ENCODE measurements at regions not wholly inside any gene's neighbourhood (a gene's known extent, or its start where the extent isn't known, plus 50 kb on each side); places are given as distances from the start of the nearest gene placed in this dataset.
"Not testable (repeated sequence)": the region's sequence is repeated elsewhere in the genome, so short reads cannot be mapped to it uniquely, and the experiment has no call there.

- H3K9ac ChIP-seq (ENCODE audit: low read depth, low read length, poor library complexity); H3K36me3 ChIP-seq (replicated peaks in 1 of 2; ENCODE audit: control insufficient read depth in 2 of 2, insufficient read depth in 2 of 2, low read length in 2 of 2); H2BK120ac ChIP-seq (ENCODE audit: low read depth, low read length); H3K4me2 ChIP-seq (ENCODE audit: insufficient read depth, low read length, poor library complexity, severe bottlenecking); H2AFZ ChIP-seq (ENCODE audit: low read length); DNase-seq (ENCODE audit: low spot score); H3K4me3 ChIP-seq (ENCODE audit: low read length in 2 of 2); H3K79me1 ChIP-seq (ENCODE audit: low read depth, low read length); H4K8ac ChIP-seq (ENCODE audit: low read depth, low read length); H3K9me3 ChIP-seq (replicated peaks in 1 of 2; ENCODE audit: control insufficient read depth in 2 of 2, insufficient read depth in 1 of 2, low read depth in 1 of 2, low read length in 2 of 2); H2BK15ac ChIP-seq (ENCODE audit: low read length); H3K23ac ChIP-seq (ENCODE audit: low read depth, low read length, poor library complexity); H3K27me3 ChIP-seq (ENCODE audit: control insufficient read depth in 3 of 3, insufficient read depth in 3 of 3, low read depth in 1 of 3, low read length in 3 of 3); H3K4me1 ChIP-seq (ENCODE audit: control insufficient read depth in 2 of 2, insufficient read depth in 1 of 2, low read depth in 1 of 2, low read length in 2 of 2); H4K91ac ChIP-seq (ENCODE audit: low read depth, low read length, poor library complexity); H3K18ac ChIP-seq (ENCODE audit: low read length); H3K14ac ChIP-seq (ENCODE audit: low read length); H2AK5ac ChIP-seq (ENCODE audit: low read depth, low read length); H3K4ac ChIP-seq (ENCODE audit: low read length); H2BK5ac ChIP-seq (ENCODE audit: low read length); H3K27ac ChIP-seq (replicated peaks; ENCODE audit: low read length); H2BK12ac ChIP-seq (ENCODE audit: low read length): not testable (repeated sequence)
- WGBS, 2 donors (ENCODE audit: extremely low coverage in 2 of 2, insufficient read length in 2 of 2, insufficient replicate concordance in 1 of 2), result no CpG with 5 or more reads among the region's 1 CpG
These were observed 97.7 kb downstream of the TSN start for GRCh38 chr2:121853149-121853548.

GRCh38 chr2:121855510-121855909, 100.1 kb downstream of the TSN start:
- H3K36me3 ChIP-seq (replicated peaks in 1 of 2; ENCODE audit: control insufficient read depth in 2 of 2, insufficient read depth in 2 of 2, low read length in 2 of 2), result no peaks in the 10 kb centered on the region
- no peak overlapping the region for H3K27ac ChIP-seq (replicated peaks; ENCODE audit: low read length)
- H3K23ac ChIP-seq (ENCODE audit: low read depth, low read length, poor library complexity), result no peak overlapping the region
- no peak overlapping the region for H3K9ac ChIP-seq (ENCODE audit: low read depth, low read length, poor library complexity)
- no peak overlapping the region for H2BK120ac ChIP-seq (ENCODE audit: low read depth, low read length)
- H4K8ac ChIP-seq (ENCODE audit: low read depth, low read length), result no peak overlapping the region
- no peak overlapping the region for H2BK5ac ChIP-seq (ENCODE audit: low read length)
- peaks cover 0 to 2% (median 0%) of the 10 kb centered on the region in 3 experiments for H3K27me3 ChIP-seq (ENCODE audit: control insufficient read depth in 3 of 3, insufficient read depth in 3 of 3, low read depth in 1 of 3, low read length in 3 of 3)
- H3K4me3 ChIP-seq (ENCODE audit: low read length in 2 of 2), result no peak overlapping the region
- H3K79me1 ChIP-seq (ENCODE audit: low read depth, low read length), result no peaks in the 10 kb centered on the region
- WGBS, 2 donors (ENCODE audit: extremely low coverage in 2 of 2, insufficient read length in 2 of 2, insufficient replicate concordance in 1 of 2), result no CpG with 5 or more reads among the region's 4 CpGs
- H3K18ac ChIP-seq (ENCODE audit: low read length), result no peak overlapping the region
- H3K4ac ChIP-seq (ENCODE audit: low read length), result no peak overlapping the region
- H3K9me3 ChIP-seq (replicated peaks in 1 of 2; ENCODE audit: control insufficient read depth in 2 of 2, insufficient read depth in 1 of 2, low read depth in 1 of 2, low read length in 2 of 2), result no peaks in the 10 kb centered on the region
- no peak overlapping the region for H2BK15ac ChIP-seq (ENCODE audit: low read length)
- no peak overlapping the region for H2BK12ac ChIP-seq (ENCODE audit: low read length)
- H2AFZ ChIP-seq (ENCODE audit: low read length), result no peak overlapping the region
- H4K91ac ChIP-seq (ENCODE audit: low read depth, low read length, poor library complexity), result no peak overlapping the region
- H2AK5ac ChIP-seq (ENCODE audit: low read depth, low read length), result no peak overlapping the region
- H3K4me1 ChIP-seq (ENCODE audit: control insufficient read depth in 2 of 2, insufficient read depth in 1 of 2, low read depth in 1 of 2, low read length in 2 of 2), result peaks cover 0 to 2% of the 10 kb centered on the region in 2 donors
- DNase-seq (ENCODE audit: low spot score), result no peak
- H3K4me2 ChIP-seq (ENCODE audit: insufficient read depth, low read length, poor library complexity, severe bottlenecking), result no peak overlapping the region
- no peak overlapping the region for H3K14ac ChIP-seq (ENCODE audit: low read length)

- H4K8ac ChIP-seq (ENCODE audit: low read depth, low read length), result no peak overlapping the region
- no peak overlapping the region for H2BK5ac ChIP-seq (ENCODE audit: low read length)
- H2AFZ ChIP-seq (ENCODE audit: low read length), result no peak overlapping the region
- H3K14ac ChIP-seq (ENCODE audit: low read length), result no peak overlapping the region
- no peak overlapping the region for H3K18ac ChIP-seq (ENCODE audit: low read length)
- no peak overlapping the region for H3K9ac ChIP-seq (ENCODE audit: low read depth, low read length, poor library complexity)
- H3K36me3 ChIP-seq (replicated peaks in 1 of 2; ENCODE audit: control insufficient read depth in 2 of 2, insufficient read depth in 2 of 2, low read length in 2 of 2), result no peaks in the 10 kb centered on the region
- H3K4me2 ChIP-seq (ENCODE audit: insufficient read depth, low read length, poor library complexity, severe bottlenecking), result no peak overlapping the region
- H4K91ac ChIP-seq (ENCODE audit: low read depth, low read length, poor library complexity), result no peak overlapping the region
- no peak overlapping the region for H3K4ac ChIP-seq (ENCODE audit: low read length)
- no peak overlapping the region for H3K23ac ChIP-seq (ENCODE audit: low read depth, low read length, poor library complexity)
- no peak overlapping the region for H3K27ac ChIP-seq (replicated peaks; ENCODE audit: low read length)
- DNase-seq (ENCODE audit: low spot score), result no peak
- H3K9me3 ChIP-seq (replicated peaks in 1 of 2; ENCODE audit: control insufficient read depth in 2 of 2, insufficient read depth in 1 of 2, low read depth in 1 of 2, low read length in 2 of 2), result no peaks in the 10 kb centered on the region
- H2BK15ac ChIP-seq (ENCODE audit: low read length), result no peak overlapping the region
- H2BK12ac ChIP-seq (ENCODE audit: low read length), result no peak overlapping the region
- H3K4me3 ChIP-seq (ENCODE audit: low read length in 2 of 2), result no peak overlapping the region
- no peaks in the 10 kb centered on the region for H3K79me1 ChIP-seq (ENCODE audit: low read depth, low read length)
- H3K27me3 ChIP-seq (ENCODE audit: control insufficient read depth in 3 of 3, insufficient read depth in 3 of 3, low read depth in 1 of 3, low read length in 3 of 3), result peaks cover 0 to 2% (median 0%) of the 10 kb centered on the region in 3 experiments
- H2AK5ac ChIP-seq (ENCODE audit: low read depth, low read length), result no peak overlapping the region
- no CpG with 5 or more reads among the region's 3 CpGs for WGBS, 2 donors (ENCODE audit: extremely low coverage in 2 of 2, insufficient read length in 2 of 2, insufficient replicate concordance in 1 of 2)
- peaks cover 0 to 2% of the 10 kb centered on the region in 2 donors for H3K4me1 ChIP-seq (ENCODE audit: control insufficient read depth in 2 of 2, insufficient read depth in 1 of 2, low read depth in 1 of 2, low read length in 2 of 2)
- no peak overlapping the region for H2BK120ac ChIP-seq (ENCODE audit: low read depth, low read length)
These were observed 100.9 kb downstream of the TSN start for GRCh38 chr2:121856360-121856759.

GRCh38 chr2:121858369-121858768, 102.9 kb downstream of the TSN start:
- H3K14ac ChIP-seq (ENCODE audit: low read length), result no peak overlapping the region
- DNase-seq (ENCODE audit: low spot score), result no peak
- no peaks in the 10 kb centered on the region for H3K36me3 ChIP-seq (replicated peaks in 1 of 2; ENCODE audit: control insufficient read depth in 2 of 2, insufficient read depth in 2 of 2, low read length in 2 of 2)
- peaks cover 0 to 2% of the 10 kb centered on the region in 2 donors for H3K4me1 ChIP-seq (ENCODE audit: control insufficient read depth in 2 of 2, insufficient read depth in 1 of 2, low read depth in 1 of 2, low read length in 2 of 2)
- H2BK120ac ChIP-seq (ENCODE audit: low read depth, low read length), result no peak overlapping the region
- H3K9me3 ChIP-seq (replicated peaks in 1 of 2; ENCODE audit: control insufficient read depth in 2 of 2, insufficient read depth in 1 of 2, low read depth in 1 of 2, low read length in 2 of 2), result no peaks in the 10 kb centered on the region
- no peak overlapping the region for H3K4ac ChIP-seq (ENCODE audit: low read length)
- H3K9ac ChIP-seq (ENCODE audit: low read depth, low read length, poor library complexity), result no peak overlapping the region
- no peak overlapping the region for H3K23ac ChIP-seq (ENCODE audit: low read depth, low read length, poor library complexity)
- no CpG with 5 or more reads among the region's 2 CpGs for WGBS, 2 donors (ENCODE audit: extremely low coverage in 2 of 2, insufficient read length in 2 of 2, insufficient replicate concordance in 1 of 2)
- peaks cover 0 to 2% (median 0%) of the 10 kb centered on the region in 3 experiments for H3K27me3 ChIP-seq (ENCODE audit: control insufficient read depth in 3 of 3, insufficient read depth in 3 of 3, low read depth in 1 of 3, low read length in 3 of 3)
- no peak overlapping the region for H2BK12ac ChIP-seq (ENCODE audit: low read length)
- H2AK5ac ChIP-seq (ENCODE audit: low read depth, low read length), result no peak overlapping the region
- no peak overlapping the region for H4K91ac ChIP-seq (ENCODE audit: low read depth, low read length, poor library complexity)
- no peak overlapping the region for H2AFZ ChIP-seq (ENCODE audit: low read length)
- no peak overlapping the region for H3K4me2 ChIP-seq (ENCODE audit: insufficient read depth, low read length, poor library complexity, severe bottlenecking)
- H2BK15ac ChIP-seq (ENCODE audit: low read length), result no peak overlapping the region
- H4K8ac ChIP-seq (ENCODE audit: low read depth, low read length), result no peak overlapping the region
- H3K4me3 ChIP-seq (ENCODE audit: low read length in 2 of 2), result no peak overlapping the region
- H3K79me1 ChIP-seq (ENCODE audit: low read depth, low read length), result no peaks in the 10 kb centered on the region
- no peak overlapping the region for H3K18ac ChIP-seq (ENCODE audit: low read length)
- H2BK5ac ChIP-seq (ENCODE audit: low read length), result no peak overlapping the region
- no peak overlapping the region for H3K27ac ChIP-seq (replicated peaks; ENCODE audit: low read length)

All from neuronal stem cell (in vitro differentiated cells).